ENCODE measurements at regions not wholly inside any gene's neighbourhood (a gene's known extent, or its start where the extent isn't known, plus 50 kb on each side); places are given as distances from the start of the nearest gene placed in this dataset.

- TF ChIP-seq EZH2phosphoT487 (IDR thresholded peaks at IDR 0.05; ENCODE audit: low read depth, severe bottlenecking, unreplicated experiment) (no peak), EZH2 (IDR thresholded peaks at IDR 0.05; ENCODE audit: borderline replicate concordance) (no peak), CTCF (IDR thresholded peaks at IDR 0.05; ENCODE audit: poor library complexity) (no peak)
- Histone ChIP-seq H3K4me2 (no peak overlapping the region), H3K9me2 (replicated peaks; ENCODE audit: insufficient read depth) (no peaks in the 10 kb centered on the region), H3K4me3 (no peak overlapping the region), H3K4me1 (ENCODE audit: insufficient read depth) (no peaks in the 10 kb centered on the region), H3K27me3 (no peaks in the 10 kb centered on the region), H3K36me3 (replicated peaks; ENCODE audit: insufficient read depth, low read depth) (no peaks in the 10 kb centered on the region), H3K9me3 (ENCODE audit: low read depth) (no peaks in the 10 kb centered on the region), H3K79me2 (no peaks in the 10 kb centered on the region), H2AFZ (no peak overlapping the region), H3K27ac (no peak overlapping the region), H4K20me1 (ENCODE audit: insufficient read depth, poor library complexity, severe bottlenecking) (no peaks in the 10 kb centered on the region)
- no peak for DNase-seq (ENCODE audit: low spot score)
Observed at GRCh38 chr1:101706366-101706765, 290.4 kb downstream of the OLFM3 start.

- Histone ChIP-seq H3K79me2 (no peaks in the 10 kb centered on the region), H3K4me2 (no peak overlapping the region), H3K36me3 (replicated peaks; ENCODE audit: insufficient read depth, low read depth) (no peaks in the 10 kb centered on the region), H3K27me3 (no peaks in the 10 kb centered on the region), H3K9me3 (ENCODE audit: low read depth) (no peaks in the 10 kb centered on the region), H3K27ac (no peak overlapping the region), H3K4me1 (ENCODE audit: insufficient read depth) (no peaks in the 10 kb centered on the region), H3K4me3 (no peak overlapping the region), H3K9me2 (replicated peaks; ENCODE audit: insufficient read depth) (no peaks in the 10 kb centered on the region), H4K20me1 (ENCODE audit: insufficient read depth, poor library complexity, severe bottlenecking) (no peaks in the 10 kb centered on the region), H2AFZ (no peak overlapping the region)
- TF ChIP-seq EZH2 (IDR thresholded peaks at IDR 0.05; ENCODE audit: borderline replicate concordance): no peak
- DNase-seq (ENCODE audit: low spot score): no peak
Observed at GRCh38 chr1:101709721-101710120, 287.0 kb downstream of the OLFM3 start.

DNA sequence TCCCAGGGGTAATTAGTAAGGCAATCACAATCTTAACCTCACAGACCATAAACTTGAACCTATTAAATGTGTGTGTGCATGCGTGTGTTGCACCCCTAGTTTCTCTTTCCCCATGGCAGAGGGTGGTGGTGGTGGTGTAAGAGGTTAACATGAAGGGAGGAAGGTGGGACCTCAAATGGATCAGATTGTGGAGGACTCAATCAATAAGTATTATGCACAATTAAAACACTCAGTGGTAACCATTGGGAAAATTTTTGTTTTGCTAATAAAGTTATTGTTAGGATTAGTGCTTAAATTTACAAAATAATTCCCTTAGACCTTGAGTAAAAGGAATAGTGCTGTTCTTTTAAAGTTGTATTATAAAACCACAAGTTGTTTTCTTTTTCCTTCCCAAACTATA, 283.0 kb downstream of the OLFM3 start:
- no peak overlapping the region for H3K4me2 ChIP-seq
- WGBS (ENCODE audit: low lambda C conversion rate, missing lambda C conversion rate): 74% methylated on average over 1 of the region's 1 CpG
- no peaks in the 10 kb centered on the region for H3K4me1 ChIP-seq (ENCODE audit: insufficient read depth)
- no peaks in the 10 kb centered on the region for H3K36me3 ChIP-seq (replicated peaks; ENCODE audit: insufficient read depth, low read depth)
- no peaks in the 10 kb centered on the region for H3K27me3 ChIP-seq
- H3K9me3 ChIP-seq (ENCODE audit: low read depth): no peaks in the 10 kb centered on the region
- H2AFZ ChIP-seq: no peak overlapping the region
- H3K79me2 ChIP-seq: no peaks in the 10 kb centered on the region
- no peak overlapping the region for H3K27ac ChIP-seq
- no peaks in the 10 kb centered on the region for H4K20me1 ChIP-seq (ENCODE audit: insufficient read depth, poor library complexity, severe bottlenecking)
- DNase-seq (ENCODE audit: low spot score): no peak
- TF ChIP-seq CTCF (IDR thresholded peaks at IDR 0.05; ENCODE audit: poor library complexity): no peak
- TF ChIP-seq EZH2phosphoT487 (IDR thresholded peaks at IDR 0.05; ENCODE audit: low read depth, severe bottlenecking, unreplicated experiment): no peak
- H3K9me2 ChIP-seq (replicated peaks; ENCODE audit: insufficient read depth): no peaks in the 10 kb centered on the region
- no peak overlapping the region for H3K4me3 ChIP-seq

DNA sequence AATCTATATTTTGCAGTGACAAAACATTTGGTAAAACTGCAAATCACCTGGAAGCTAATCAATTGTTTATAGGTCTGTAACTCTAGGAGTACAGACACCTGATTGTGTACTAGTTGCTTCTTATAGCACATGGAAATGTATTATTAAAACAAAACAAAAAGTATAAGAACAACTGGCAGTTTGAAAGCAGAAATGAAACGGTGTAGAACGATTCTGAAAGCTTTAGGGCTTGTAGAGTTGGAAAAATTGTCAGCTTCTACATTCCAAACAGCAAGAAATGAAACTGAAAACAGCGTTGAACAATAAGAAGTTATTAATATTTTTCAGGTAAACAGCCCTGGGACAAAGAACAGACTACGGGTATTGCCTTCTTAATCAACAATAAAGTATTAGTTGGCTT, 273.3 kb downstream of the OLFM3 start:
- Histone ChIP-seq H3K79me2 (no peaks in the 10 kb centered on the region), H3K27me3 (no peaks in the 10 kb centered on the region), H4K20me1 (ENCODE audit: insufficient read depth, poor library complexity, severe bottlenecking) (no peaks in the 10 kb centered on the region), H3K36me3 (replicated peaks; ENCODE audit: insufficient read depth, low read depth) (no peaks in the 10 kb centered on the region), H2AFZ (no peak overlapping the region), H3K4me3 (no peak overlapping the region), H3K9me3 (ENCODE audit: low read depth) (no peaks in the 10 kb centered on the region), H3K4me2 (no peak overlapping the region), H3K4me1 (ENCODE audit: insufficient read depth) (no peaks in the 10 kb centered on the region), H3K27ac (no peak overlapping the region), H3K9me2 (replicated peaks; ENCODE audit: insufficient read depth) (no peaks in the 10 kb centered on the region)
- 88% methylated on average over 4 of the region's 4 CpGs for WGBS (ENCODE audit: low lambda C conversion rate, missing lambda C conversion rate)
- TF ChIP-seq EZH2 (IDR thresholded peaks at IDR 0.05; ENCODE audit: borderline replicate concordance) (no peak), EZH2phosphoT487 (IDR thresholded peaks at IDR 0.05; ENCODE audit: low read depth, severe bottlenecking, unreplicated experiment) (no peak), CTCF (IDR thresholded peaks at IDR 0.05; ENCODE audit: poor library complexity) (no peak)
- no peak for DNase-seq (ENCODE audit: low spot score)
